Ovary (tissue), 7 donors: ENCODE measurements at regions not wholly inside any gene's neighbourhood (a gene's known extent, or its start where the extent isn't known, plus 50 kb on each side); places are given as distances from the start of the nearest gene placed in this dataset.

Source experiments
- DNase-seq, 5 donors: peaks; one replicate each; pipeline ENCODE4 v3.0.0-alpha.2; 2019 to 2020
- H3K27ac ChIP-seq, 2 donors: fragments of 200-600 bp; one replicate each; pipeline versions ENCODE4 v1.5.1 to v1.8.0; 2019 to 2022
- H3K27me3 ChIP-seq: fragments of 200-600 bp; one replicate; pipeline ENCODE4 v1.8.0; 2022
- H3K36me3 ChIP-seq: fragments of 200-600 bp; sonication (generic); one replicate; pipeline ENCODE4 v1.5.1; 2019
- H3K4me1 ChIP-seq: one replicate; pipeline ENCODE4 v1.8.1; 2013; ENCODE audit warnings: mild to moderate bottlenecking, moderate library complexity; ENCODE audit not compliant: insufficient read depth
- H3K4me3 ChIP-seq: fragments of 200-600 bp; sonication (generic); one replicate; pipeline ENCODE4 v1.5.1; 2017
- H3K9me3 ChIP-seq, 2 donors: fragments of 200-600 bp in 1 of 2; sonication (generic) in 1 of 2; one replicate each; pipeline versions ENCODE4 v1.5.1 to v1.8.1; 2013 to 2019; ENCODE audit warnings: mild to moderate bottlenecking in 1 of 2, moderate library complexity in 1 of 2
- EP300 ChIP-seq: sonication (generic); formaldehyde crosslinking; IDR thresholded peaks from one replicate; pipeline ENCODE4 v1.6.1; 2017; ENCODE audit warnings: antibody characterized with exemption
- POLR2A ChIP-seq: fragments of 450-650 bp; IDR thresholded peaks from one replicate; pipeline ENCODE4 v1.6.1; 2017; ENCODE audit warnings: antibody characterized with exemption, mild to moderate bottlenecking, moderate library complexity
- WGBS, 3 donors: extraction: QIAGEN DNeasy Blood & Tissue Kit in 1 of 3; methylation state at CpG; one replicate each; pipeline versions ENCODE4 v1.1.5 to v1.1.7; 2013 to 2017; 5-methylcytosine and 5-hydroxymethylcytosine counted together
- intact Hi-C, 4 donors: fragments of 100-400 bp; cut with DNase I; formaldehyde crosslinking; loops; one replicate each; pipeline versions ENCODE4 v1.11.0 to v1.15.1; 2022 to 2023
- TF ChIP-seq, protein P1 (sequence below), 3 donors: fragments of 450-650 bp in 2 of 3; fragments of 200-600 bp in 1 of 3; IDR thresholded peaks; one replicate each; pipeline versions ENCODE4 v1.5.1 to v1.8.0; 2016 to 2022; ENCODE audit warnings: antibody characterized with exemption in 3 of 3, mild to moderate bottlenecking in 1 of 3
- donor health status: DM: no; HTN: no; CAD: no; lungs with moderate emphysema.
- donor health status: DM: no; HTN: no; CAD: no.
- donor health status: Bipolar disorder and iron deficiency.
- donor health status: DM: no; HTN: no; CAD: no.
- donor health status: DM: yes; HTN: yes; CAD: no.

DNA sequence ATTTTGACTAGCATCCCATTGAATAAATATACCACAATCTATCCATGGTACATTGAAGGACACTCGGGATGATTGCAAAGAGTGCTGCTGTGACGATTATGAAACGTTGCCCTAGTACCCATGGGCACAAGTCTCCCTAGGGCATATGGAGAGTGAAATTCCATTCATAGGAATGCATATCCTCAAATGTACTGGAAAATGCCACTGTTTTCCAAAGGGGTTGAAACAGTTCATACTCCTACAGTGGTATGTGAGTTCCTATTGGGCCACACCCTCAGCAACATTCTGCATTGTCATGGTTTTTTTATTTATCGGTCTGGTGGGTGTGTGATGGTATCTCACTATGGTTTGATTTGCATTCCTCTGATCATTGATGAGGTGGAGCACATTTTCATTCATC, 130.6 kb downstream of the TWIST2 start:
- Histone ChIP-seq H3K27me3 (no peaks in the 10 kb centered on the region), H3K4me1 (no peaks in the 10 kb centered on the region), H3K9me3 (no peaks in the 10 kb centered on the region), H3K36me3 (no peaks in the 10 kb centered on the region), H3K4me3 (no peak overlapping the region), H3K27ac (no peak overlapping the region)
- no peak for DNase-seq
- intact Hi-C loops = no loop called here
- 84 to 87% (median 86%) methylated on average over 4 of the region's 4 CpGs for WGBS, 3 donors
- TF ChIP-seq EP300 (no peak), POLR2A (no peak)
- TF ChIP-seq, protein P1, sequence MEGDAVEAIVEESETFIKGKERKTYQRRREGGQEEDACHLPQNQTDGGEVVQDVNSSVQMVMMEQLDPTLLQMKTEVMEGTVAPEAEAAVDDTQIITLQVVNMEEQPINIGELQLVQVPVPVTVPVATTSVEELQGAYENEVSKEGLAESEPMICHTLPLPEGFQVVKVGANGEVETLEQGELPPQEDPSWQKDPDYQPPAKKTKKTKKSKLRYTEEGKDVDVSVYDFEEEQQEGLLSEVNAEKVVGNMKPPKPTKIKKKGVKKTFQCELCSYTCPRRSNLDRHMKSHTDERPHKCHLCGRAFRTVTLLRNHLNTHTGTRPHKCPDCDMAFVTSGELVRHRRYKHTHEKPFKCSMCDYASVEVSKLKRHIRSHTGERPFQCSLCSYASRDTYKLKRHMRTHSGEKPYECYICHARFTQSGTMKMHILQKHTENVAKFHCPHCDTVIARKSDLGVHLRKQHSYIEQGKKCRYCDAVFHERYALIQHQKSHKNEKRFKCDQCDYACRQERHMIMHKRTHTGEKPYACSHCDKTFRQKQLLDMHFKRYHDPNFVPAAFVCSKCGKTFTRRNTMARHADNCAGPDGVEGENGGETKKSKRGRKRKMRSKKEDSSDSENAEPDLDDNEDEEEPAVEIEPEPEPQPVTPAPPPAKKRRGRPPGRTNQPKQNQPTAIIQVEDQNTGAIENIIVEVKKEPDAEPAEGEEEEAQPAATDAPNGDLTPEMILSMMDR (IDR thresholded peaks at IDR 0.05) = no peak

DNA sequence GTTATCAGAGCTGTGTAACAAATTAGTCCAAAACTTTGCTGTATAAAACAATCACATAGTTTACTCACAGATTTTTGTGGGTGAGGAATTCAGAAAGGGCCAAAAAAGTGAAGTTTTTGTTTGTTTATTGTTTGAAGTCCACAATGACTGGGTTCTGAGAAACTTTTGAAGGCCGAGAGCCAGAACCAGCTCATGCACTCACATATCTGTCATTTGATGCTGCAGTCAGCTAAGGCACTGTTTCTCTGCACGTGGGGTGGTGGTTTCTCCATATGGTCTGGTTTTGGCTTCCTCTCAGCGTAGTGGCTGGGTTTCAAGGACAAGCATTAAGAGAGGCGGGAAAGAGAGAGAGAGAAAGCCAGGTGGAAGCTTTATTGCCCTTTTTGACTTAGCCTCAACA, 131.8 kb downstream of the TWIST2 start:
- no peak overlapping the region for H3K4me3 ChIP-seq
- 65 to 74% (median 68%) methylated on average over 4 of the region's 4 CpGs for WGBS, 3 donors
- H3K36me3 ChIP-seq = no peaks in the 10 kb centered on the region
- H3K27ac ChIP-seq = no peak overlapping the region
- intact Hi-C loops = no loop called here
- no peaks in the 10 kb centered on the region for H3K4me1 ChIP-seq
- no peak for TF ChIP-seq POLR2A
- TF ChIP-seq, protein P1 (IDR thresholded peaks at IDR 0.05) = no peak
- TF ChIP-seq EP300 = no peak
- DNase-seq = no peak
- no peaks in the 10 kb centered on the region for H3K27me3 ChIP-seq
- no peaks in the 10 kb centered on the region for H3K9me3 ChIP-seq

DNA sequence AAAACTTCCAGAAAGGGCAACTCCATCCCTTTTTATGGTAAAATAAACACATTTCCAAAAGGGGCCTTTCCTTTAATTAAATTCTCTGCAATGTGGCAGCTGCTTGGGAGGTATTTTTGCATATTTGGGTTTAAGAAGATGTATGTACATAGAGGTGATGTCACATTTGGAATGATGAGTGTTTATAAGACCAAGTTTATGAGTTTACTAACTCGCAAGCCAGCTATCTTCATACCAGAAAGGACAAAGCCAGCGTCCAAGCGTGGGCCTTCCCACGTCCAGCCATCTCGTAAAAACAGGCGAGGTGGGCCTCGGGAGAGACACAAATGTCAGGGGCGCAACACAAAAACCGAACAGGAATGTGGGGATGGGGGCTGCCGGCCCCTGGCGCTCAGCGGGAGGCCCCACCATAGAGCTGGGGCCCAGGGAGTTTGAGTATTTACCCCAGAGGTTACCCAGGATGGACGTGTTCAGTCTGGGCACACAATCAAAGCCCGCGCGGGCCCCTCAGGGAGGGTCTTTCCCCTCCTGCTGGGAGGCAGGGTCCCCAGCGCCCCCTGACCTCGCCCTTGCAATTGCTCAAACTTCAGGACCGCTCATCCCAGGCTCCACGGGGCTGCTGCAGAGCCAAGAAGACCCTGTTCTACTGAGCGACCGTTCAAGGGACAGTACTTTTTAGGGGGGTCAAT, 137.3 kb downstream of the TWIST2 start:
- intact Hi-C loops = no loop called here
- no peak for TF ChIP-seq EP300
- TF ChIP-seq POLR2A = no peak
- TF ChIP-seq, protein P1 (IDR thresholded peaks at IDR 0.05) = no peak
- 69 to 76% (median 72%) methylated on average over 22 of the region's 22 CpGs for WGBS, 3 donors
- no peaks in the 10 kb centered on the region for H3K36me3 ChIP-seq
- no peaks in the 10 kb centered on the region for H3K9me3 ChIP-seq
- peaks cover 5% of the 10 kb centered on the region for H3K4me1 ChIP-seq
- H3K27me3 ChIP-seq = no peaks in the 10 kb centered on the region
- peak in 1 of 5 donors; percentile 6 for DNase-seq
- no peak overlapping the region for H3K4me3 ChIP-seq
- H3K27ac ChIP-seq = no peak overlapping the region

DNA sequence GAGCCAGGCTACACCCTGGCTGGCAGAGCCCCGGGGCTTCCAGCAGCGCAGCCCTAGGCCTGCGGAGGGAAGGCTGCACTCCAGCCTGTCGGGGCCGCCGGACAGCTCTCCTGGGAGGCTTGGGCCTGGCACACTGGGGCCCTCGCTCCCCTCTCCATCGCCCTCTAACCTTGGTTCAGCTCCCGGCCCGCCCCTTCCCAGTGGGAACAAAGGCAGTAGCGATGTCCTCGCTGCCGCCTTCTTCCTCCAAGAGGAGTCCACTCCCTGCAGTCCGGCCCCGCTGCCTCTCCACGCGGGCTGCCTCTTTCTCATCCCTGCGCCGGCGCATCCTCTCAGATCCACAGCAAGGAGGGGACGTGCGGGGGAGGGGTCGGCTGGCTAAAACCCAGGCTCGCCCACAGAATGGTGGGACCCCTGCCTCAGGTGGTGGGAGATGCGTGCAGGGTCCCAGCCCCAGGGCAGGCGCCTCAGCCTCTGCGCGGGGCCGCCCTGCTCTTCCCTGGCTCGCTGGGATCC, 138.1 kb downstream of the TWIST2 start:
- intact Hi-C loops = no loop called here
- DNase-seq = peak in 2 of 5 donors; percentile 9 to 25
- no peaks in the 10 kb centered on the region for H3K36me3 ChIP-seq
- H3K9me3 ChIP-seq = no peaks in the 10 kb centered on the region
- peaks cover 5% of the 10 kb centered on the region for H3K4me1 ChIP-seq
- TF ChIP-seq EP300 = no peak
- TF ChIP-seq, protein P1 (IDR thresholded peaks at IDR 0.05) = no peak
- no peak for TF ChIP-seq POLR2A
- 83 to 94% (median 91%) methylated on average over 26 to 30 of the region's 30 CpGs for WGBS, 3 donors
- no peak overlapping the region for H3K27ac ChIP-seq
- no peak overlapping the region for H3K4me3 ChIP-seq
- H3K27me3 ChIP-seq = no peaks in the 10 kb centered on the region
